ENCODE measurements at regions not wholly inside any gene's neighbourhood (a gene's known extent, or its start where the extent isn't known, plus 50 kb on each side); places are given as distances from the start of the nearest gene placed in this dataset.

DNA sequence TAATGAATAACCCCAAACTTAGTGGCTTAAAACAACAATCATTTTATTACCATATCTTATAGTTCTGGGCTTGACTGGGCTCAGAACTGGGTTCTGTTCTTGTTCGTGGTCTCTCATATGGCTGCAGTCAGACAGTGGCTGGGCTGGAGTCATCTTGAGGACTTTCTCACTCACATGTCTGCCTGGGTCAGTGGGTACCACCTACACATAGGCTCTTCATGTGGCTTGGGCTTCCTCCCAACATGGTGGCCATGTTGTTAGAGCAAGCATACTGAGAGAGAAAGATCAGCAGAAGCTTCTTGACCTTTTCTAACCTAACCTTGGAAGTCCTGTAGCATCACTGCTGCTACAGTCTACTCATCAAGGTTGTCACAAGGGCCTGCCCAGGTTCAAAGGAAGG is 158.6 kb upstream of the SDK2 start:
- TF ChIP-seq, protein P1, sequence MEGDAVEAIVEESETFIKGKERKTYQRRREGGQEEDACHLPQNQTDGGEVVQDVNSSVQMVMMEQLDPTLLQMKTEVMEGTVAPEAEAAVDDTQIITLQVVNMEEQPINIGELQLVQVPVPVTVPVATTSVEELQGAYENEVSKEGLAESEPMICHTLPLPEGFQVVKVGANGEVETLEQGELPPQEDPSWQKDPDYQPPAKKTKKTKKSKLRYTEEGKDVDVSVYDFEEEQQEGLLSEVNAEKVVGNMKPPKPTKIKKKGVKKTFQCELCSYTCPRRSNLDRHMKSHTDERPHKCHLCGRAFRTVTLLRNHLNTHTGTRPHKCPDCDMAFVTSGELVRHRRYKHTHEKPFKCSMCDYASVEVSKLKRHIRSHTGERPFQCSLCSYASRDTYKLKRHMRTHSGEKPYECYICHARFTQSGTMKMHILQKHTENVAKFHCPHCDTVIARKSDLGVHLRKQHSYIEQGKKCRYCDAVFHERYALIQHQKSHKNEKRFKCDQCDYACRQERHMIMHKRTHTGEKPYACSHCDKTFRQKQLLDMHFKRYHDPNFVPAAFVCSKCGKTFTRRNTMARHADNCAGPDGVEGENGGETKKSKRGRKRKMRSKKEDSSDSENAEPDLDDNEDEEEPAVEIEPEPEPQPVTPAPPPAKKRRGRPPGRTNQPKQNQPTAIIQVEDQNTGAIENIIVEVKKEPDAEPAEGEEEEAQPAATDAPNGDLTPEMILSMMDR (IDR thresholded peaks at IDR 0.05), result no peak
- TF ChIP-seq POLR2AphosphoS5 (IDR thresholded peaks at IDR 0.05), result no peak
- no peak for TF ChIP-seq EP300 (IDR thresholded peaks at IDR 0.05)
